ENCODE measurements at regions not wholly inside any gene's neighbourhood (a gene's known extent, or its start where the extent isn't known, plus 50 kb on each side); places are given as distances from the start of the nearest gene placed in this dataset.
"Not testable (repeated sequence)": the region's sequence is repeated elsewhere in the genome, so short reads cannot be mapped to it uniquely, and the experiment has no call there.

GRCh38 chr6:27616328-27617045 lies 143.6 kb upstream of the ZNF184 start:
- no peak for DNase-seq

- DNase-seq, result no peak
These were observed 138.5 kb upstream of the ZNF184 start for GRCh38 chr6:27611451-27611850.

GRCh38 chr6:27608916-27609883 lies 136.3 kb upstream of the ZNF184 start:
- DNase-seq, result peak; percentile 21

- no peak for DNase-seq
These were observed 132.8 kb upstream of the ZNF184 start for GRCh38 chr6:27605401-27606342.

GRCh38 chr6:27604986-27605385 lies 132.1 kb upstream of the ZNF184 start:
- no peak for DNase-seq

GRCh38 chr6:27601668-27602254 lies 128.9 kb upstream of the ZNF184 start:
- peak; percentile 10 for DNase-seq

GRCh38 chr6:27599859-27600532 lies 127.1 kb upstream of the ZNF184 start:
- no peak for DNase-seq

- DNase-seq, result not testable (repeated sequence)
These were observed 124.2 kb upstream of the ZNF184 start for GRCh38 chr6:27597031-27597567.

GRCh38 chr6:27593861-27594260 lies 121.0 kb upstream of the ZNF184 start:
- DNase-seq, result no peak

- DNase-seq, result no peak
These were observed 120.4 kb upstream of the ZNF184 start for GRCh38 chr6:27593200-27593818.

- peak; percentile 66 for DNase-seq
These were observed 119.7 kb upstream of the ZNF184 start for GRCh38 chr6:27592481-27593199.

GRCh38 chr6:27591699-27592480 lies 119.0 kb upstream of the ZNF184 start:
- DNase-seq, result peak; percentile 53

- not testable (repeated sequence) for DNase-seq
These were observed 112.4 kb upstream of the ZNF184 start for GRCh38 chr6:27585316-27585715.

- no peak for DNase-seq
These were observed 111.4 kb upstream of the ZNF184 start for GRCh38 chr6:27584326-27584725.

- no peak for DNase-seq
These were observed 110.2 kb upstream of the ZNF184 start for GRCh38 chr6:27582928-27583725.

- no peak for DNase-seq
These were observed 107.1 kb upstream of the ZNF184 start for GRCh38 chr6:27579973-27580372.

- DNase-seq, result no peak
These were observed 105.0 kb upstream of the ZNF184 start for GRCh38 chr6:27577922-27578321.

GRCh38 chr6:27575594-27576361 lies 102.9 kb upstream of the ZNF184 start:
- DNase-seq, result no peak

Data from NCI-H1105 (cell line).